Astrocyte (in vitro differentiated cells and primary cell): ENCODE measurements at regions not wholly inside any gene's neighbourhood (a gene's known extent, or its start where the extent isn't known, plus 50 kb on each side); places are given as distances from the start of the nearest gene placed in this dataset.

Source experiments
- DNase-seq: peaks from one replicate; pipeline ENCODE4 v3.0.0-alpha.2; 2010; ENCODE audit warnings: low read depth
- FAIRE-seq: peaks from 2 replicates; lab custom pipeline; 2011; peaks lifted over from hg19 to GRCh38; lab: Jason Lieb, UNC
- H2AFZ ChIP-seq: 2 replicates; pipeline ENCODE4 v1.6.0; 2012; ENCODE audit warnings: low read depth, low read length, inconsistent platforms
- H3K27ac ChIP-seq: 2 replicates; pipeline ENCODE4 v1.5.1; 2011; ENCODE audit warnings: low read depth, low read length, inconsistent platforms
- H3K27me3 ChIP-seq: 2 replicates; pipeline ENCODE4 v1.6.0; 2011; ENCODE audit warnings: low read length, inconsistent platforms; ENCODE audit not compliant: insufficient read depth
- H3K36me3 ChIP-seq: 2 replicates; pipeline ENCODE4 v1.5.1; 2011; ENCODE audit warnings: low read length, inconsistent platforms; ENCODE audit not compliant: insufficient read depth
- H3K4me1 ChIP-seq: 2 replicates; pipeline ENCODE4 v1.5.1; 2011; ENCODE audit warnings: low read length, inconsistent platforms; ENCODE audit not compliant: insufficient read depth
- H3K4me2 ChIP-seq: 2 replicates; pipeline ENCODE4 v1.6.0; 2012; ENCODE audit warnings: low read length, inconsistent platforms
- H3K4me3 ChIP-seq: 2 replicates; pipeline ENCODE4 v1.5.1; 2011; ENCODE audit warnings: low read depth, mild to moderate bottlenecking, low read length, inconsistent platforms; ENCODE audit not compliant: insufficient read depth
- H3K79me2 ChIP-seq: 2 replicates; pipeline ENCODE4 v1.6.0; 2012; ENCODE audit warnings: mild to moderate bottlenecking, low read length, inconsistent platforms; ENCODE audit not compliant: insufficient read depth
- H3K9ac ChIP-seq: 2 replicates; pipeline ENCODE4 v1.6.0; 2012; ENCODE audit warnings: mild to moderate bottlenecking, low read length, inconsistent platforms
- H3K9me3 ChIP-seq: 2 replicates; pipeline ENCODE4 v1.5.1; 2012; ENCODE audit warnings: low read depth, mild to moderate bottlenecking, low read length, inconsistent platforms; ENCODE audit not compliant: insufficient read depth
- H4K20me1 ChIP-seq: 2 replicates; pipeline ENCODE4 v1.6.0; 2012; ENCODE audit warnings: low read length, inconsistent platforms; ENCODE audit not compliant: insufficient read depth
- H3K27ac Mint-ChIP-seq: one replicate; pipeline ENCODE4 v1.8.0; 2021; ENCODE audit warnings: mild to moderate bottlenecking, mixed read lengths; ENCODE audit not compliant: unreplicated experiment
- H3K27me3 Mint-ChIP-seq: one replicate; pipeline ENCODE4 v1.8.0; 2021; ENCODE audit warnings: low read depth, mixed read lengths; ENCODE audit not compliant: unreplicated experiment
- H3K36me3 Mint-ChIP-seq: one replicate; pipeline ENCODE4 v1.8.0; 2021; ENCODE audit warnings: low read depth, mixed read lengths; ENCODE audit not compliant: unreplicated experiment
- H3K4me1 Mint-ChIP-seq: one replicate; pipeline ENCODE4 v1.8.0; 2021; ENCODE audit warnings: low read depth, mixed read lengths; ENCODE audit not compliant: unreplicated experiment
- H3K4me3 Mint-ChIP-seq: one replicate; pipeline ENCODE4 v1.8.0; 2021; ENCODE audit warnings: mild to moderate bottlenecking, moderate library complexity, mixed read lengths; ENCODE audit not compliant: unreplicated experiment
- H3K9me3 Mint-ChIP-seq: one replicate; pipeline ENCODE4 v1.8.0; 2021; ENCODE audit warnings: mild to moderate bottlenecking, mixed read lengths; ENCODE audit not compliant: unreplicated experiment
- EZH2 ChIP-seq: IDR thresholded peaks from 2 replicates; pipeline ENCODE4 v1.6.1; 2012; ENCODE audit warnings: mild to moderate bottlenecking, low read length, inconsistent platforms; ENCODE audit not compliant: insufficient read depth
- TF ChIP-seq, protein P1 (sequence below): IDR thresholded peaks from 2 replicates; pipeline ENCODE4 v1.5.1; 2011; ENCODE audit warnings: low read depth, mild to moderate bottlenecking, inconsistent platforms, low read length, moderate library complexity; ENCODE audit not compliant: insufficient read depth

DNA sequence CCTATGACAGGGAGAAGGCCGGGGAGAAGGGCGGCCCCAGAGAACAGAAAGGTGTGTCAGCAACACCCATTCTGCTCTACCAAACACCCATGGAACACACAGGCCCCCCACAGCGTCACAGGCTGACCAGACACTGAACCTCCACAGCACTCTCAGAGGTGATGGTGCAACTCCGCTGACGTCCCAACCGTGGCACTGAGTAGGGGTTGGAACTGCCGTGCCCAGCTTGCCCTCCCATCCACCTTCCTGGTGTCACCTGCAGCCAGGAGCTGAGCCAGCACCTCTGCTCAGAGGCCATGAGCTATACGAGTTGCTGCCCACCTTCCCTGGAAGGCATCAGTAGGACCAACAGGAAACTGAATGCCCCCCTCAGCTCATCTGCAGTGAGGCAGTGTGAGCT lies 412.9 kb upstream of the SALL3 start:
- no peak for DNase-seq
- H3K4me2 ChIP-seq: no peak overlapping the region
- no peak overlapping the region for H3K27ac ChIP-seq
- Mint-ChIP-seq H3K4me3 (no peak overlapping the region), H3K36me3 (no peaks in the 10 kb centered on the region), H3K4me1 (no peaks in the 10 kb centered on the region), H3K9me3 (peaks cover 13% of the 10 kb centered on the region), H3K27me3 (no peaks in the 10 kb centered on the region), H3K27ac (no peak overlapping the region)
- no peak overlapping the region for H3K9ac ChIP-seq
- H3K79me2 ChIP-seq: no peaks in the 10 kb centered on the region
- H2AFZ ChIP-seq: no peak overlapping the region
- H3K9me3 ChIP-seq: peaks cover 8% of the 10 kb centered on the region
- no peak for TF ChIP-seq EZH2
- TF ChIP-seq, protein P1, sequence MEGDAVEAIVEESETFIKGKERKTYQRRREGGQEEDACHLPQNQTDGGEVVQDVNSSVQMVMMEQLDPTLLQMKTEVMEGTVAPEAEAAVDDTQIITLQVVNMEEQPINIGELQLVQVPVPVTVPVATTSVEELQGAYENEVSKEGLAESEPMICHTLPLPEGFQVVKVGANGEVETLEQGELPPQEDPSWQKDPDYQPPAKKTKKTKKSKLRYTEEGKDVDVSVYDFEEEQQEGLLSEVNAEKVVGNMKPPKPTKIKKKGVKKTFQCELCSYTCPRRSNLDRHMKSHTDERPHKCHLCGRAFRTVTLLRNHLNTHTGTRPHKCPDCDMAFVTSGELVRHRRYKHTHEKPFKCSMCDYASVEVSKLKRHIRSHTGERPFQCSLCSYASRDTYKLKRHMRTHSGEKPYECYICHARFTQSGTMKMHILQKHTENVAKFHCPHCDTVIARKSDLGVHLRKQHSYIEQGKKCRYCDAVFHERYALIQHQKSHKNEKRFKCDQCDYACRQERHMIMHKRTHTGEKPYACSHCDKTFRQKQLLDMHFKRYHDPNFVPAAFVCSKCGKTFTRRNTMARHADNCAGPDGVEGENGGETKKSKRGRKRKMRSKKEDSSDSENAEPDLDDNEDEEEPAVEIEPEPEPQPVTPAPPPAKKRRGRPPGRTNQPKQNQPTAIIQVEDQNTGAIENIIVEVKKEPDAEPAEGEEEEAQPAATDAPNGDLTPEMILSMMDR: no peak
- no peak for FAIRE-seq
- H3K4me1 ChIP-seq: peaks cover 5% of the 10 kb centered on the region
- no peaks in the 10 kb centered on the region for H4K20me1 ChIP-seq
- no peaks in the 10 kb centered on the region for H3K27me3 ChIP-seq
- no peak overlapping the region for H3K4me3 ChIP-seq
- no peaks in the 10 kb centered on the region for H3K36me3 ChIP-seq

GRCh38 chr18:78571063-78571785 lies 408.4 kb upstream of the SALL3 start:
- H3K9ac ChIP-seq: no peak overlapping the region
- no peaks in the 10 kb centered on the region for H3K27me3 ChIP-seq
- H4K20me1 ChIP-seq: no peaks in the 10 kb centered on the region
- Mint-ChIP-seq H3K27ac (no peak overlapping the region), H3K27me3 (no peaks in the 10 kb centered on the region), H3K36me3 (no peaks in the 10 kb centered on the region), H3K4me1 (no peaks in the 10 kb centered on the region), H3K9me3 (peaks cover 7% of the 10 kb centered on the region), H3K4me3 (no peak overlapping the region)
- H3K4me3 ChIP-seq: no peak overlapping the region
- FAIRE-seq: no peak
- DNase-seq: no peak
- no peak overlapping the region for H3K27ac ChIP-seq
- no peaks in the 10 kb centered on the region for H3K4me1 ChIP-seq
- no peak for TF ChIP-seq EZH2
- TF ChIP-seq, protein P1: no peak
- H3K36me3 ChIP-seq: no peaks in the 10 kb centered on the region
- no peak overlapping the region for H2AFZ ChIP-seq
- no peaks in the 10 kb centered on the region for H3K79me2 ChIP-seq
- H3K9me3 ChIP-seq: peaks cover 17% of the 10 kb centered on the region
- H3K4me2 ChIP-seq: no peak overlapping the region

DNA sequence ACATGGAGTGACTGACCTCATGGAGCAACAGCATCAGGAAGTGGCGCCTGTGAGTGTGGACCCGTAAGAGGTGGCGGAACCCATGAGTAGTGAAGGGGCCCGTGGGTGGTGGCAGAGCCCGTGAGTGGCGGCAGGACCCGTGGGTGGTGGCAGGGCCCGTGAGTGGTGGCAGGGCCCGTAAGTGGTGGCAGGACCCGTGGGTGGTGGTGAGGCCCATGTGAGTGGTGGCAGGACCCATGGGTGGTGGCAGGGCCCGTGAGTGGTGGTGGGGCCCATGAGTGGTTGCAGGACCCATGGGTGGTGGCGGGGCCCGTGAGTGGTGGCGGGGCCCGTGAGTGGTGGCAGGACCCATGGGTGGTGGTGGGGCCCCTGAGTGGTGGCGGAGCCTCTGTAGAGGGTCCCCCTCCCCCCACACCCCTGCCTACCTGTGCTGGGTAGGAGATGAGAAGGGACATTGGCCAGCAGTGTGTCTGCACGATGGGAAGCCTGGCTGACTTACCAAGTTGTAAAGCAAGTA lies 407.7 kb upstream of the SALL3 start:
- Histone ChIP-seq H3K9ac (no peak overlapping the region), H3K4me1 (no peaks in the 10 kb centered on the region), H3K27me3 (no peaks in the 10 kb centered on the region), H2AFZ (no peak overlapping the region), H3K4me2 (no peak overlapping the region), H4K20me1 (no peaks in the 10 kb centered on the region), H3K27ac (no peak overlapping the region), H3K4me3 (no peak overlapping the region), H3K79me2 (no peaks in the 10 kb centered on the region), H3K9me3 (peaks cover 18% of the 10 kb centered on the region), H3K36me3 (no peaks in the 10 kb centered on the region)
- Mint-ChIP-seq H3K4me3 (no peak overlapping the region), H3K36me3 (no peaks in the 10 kb centered on the region), H3K27me3 (no peaks in the 10 kb centered on the region), H3K27ac (no peak overlapping the region), H3K4me1 (no peaks in the 10 kb centered on the region), H3K9me3 (peaks cover 10% of the 10 kb centered on the region)
- FAIRE-seq (no peak), DNase-seq (no peak)
- TF ChIP-seq, protein P1: no peak
- no peak for TF ChIP-seq EZH2
